ENCODE measurements at regions not wholly inside any gene's neighbourhood (a gene's known extent, or its start where the extent isn't known, plus 50 kb on each side); places are given as distances from the start of the nearest gene placed in this dataset.

DNA sequence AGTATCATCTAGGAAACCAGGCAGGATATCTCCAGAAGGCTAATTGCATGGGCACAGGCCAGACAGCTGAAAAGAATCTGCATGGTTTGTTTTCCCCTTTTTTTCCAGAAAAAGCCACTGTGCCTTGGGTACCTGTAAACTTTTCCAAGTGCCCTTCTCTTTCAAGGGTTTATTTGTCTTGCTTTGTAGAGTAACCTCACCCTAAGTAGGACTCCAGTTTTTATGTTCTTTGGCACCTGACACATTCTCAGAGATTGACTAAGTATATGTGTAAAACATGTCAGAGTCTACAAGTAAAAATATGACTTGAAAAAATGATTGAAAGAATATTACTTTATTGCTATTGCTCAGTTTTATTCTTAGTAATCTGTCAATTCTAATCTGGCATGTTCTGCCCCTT is 70.7 kb upstream of the TEX13C start:
- no peak for TF ChIP-seq CTCF (IDR thresholded peaks at IDR 0.05)
- TF ChIP-seq POLR2A (IDR thresholded peaks at IDR 0.05) = no peak
